Endothelial cell of umbilical vein (primary cell): ENCODE measurements at regions not wholly inside any gene's neighbourhood (a gene's known extent, or its start where the extent isn't known, plus 50 kb on each side); places are given as distances from the start of the nearest gene placed in this dataset.

Source experiments
- BruUV-seq: library from RNA; stranded (reverse); fragments of 400-500 nt; replicated peaks from 2 replicates; lab custom pipeline; 2021; lab: Mats Ljungman, UMichigan
- CTCF ChIA-PET: fragments of 300-600, 350-600 bp; sonication (Branson Sonifier 250); formaldehyde crosslinking; loops from one replicate; lab custom pipeline; 2021; ENCODE audit warnings: antibody characterized with exemption, inconsistent platforms; lab: Charles Lee
- POLR2A ChIA-PET: fragments of 300-600, 350-600 bp; sonication (Branson Sonifier 250); formaldehyde crosslinking; loops from one replicate; lab custom pipeline; 2021; ENCODE audit warnings: antibody characterized with exemption, inconsistent platforms; lab: Charles Lee
- DNase-seq: peaks from one replicate; pipeline ENCODE4 v3.0.0-alpha.2; 2011; ENCODE audit warnings: low read depth, low spot score
- FAIRE-seq: peaks from 2 replicates; lab custom pipeline; 2011; peaks lifted over from hg19 to GRCh38; lab: Jason Lieb, UNC
- H2AFZ ChIP-seq: 2 replicates; pipeline ENCODE4 v1.6.0; 2012; ENCODE audit warnings: low read depth, low read length, control low read depth, inconsistent platforms
- H3K27ac ChIP-seq: 2 replicates; pipeline ENCODE4 v1.5.1; 2011; ENCODE audit warnings: low read depth, mild to moderate bottlenecking, control low read depth, low read length, moderate library complexity; ENCODE audit not compliant: insufficient read depth
- H3K27me3 ChIP-seq, 2 experiments: 2 replicates each; pipeline versions ENCODE4 v1.6.0 to v1.6.1; 2011; ENCODE audit warnings: low read length in 2 of 2, mixed read lengths in 1 of 2; ENCODE audit not compliant: control insufficient read depth in 2 of 2, insufficient read depth in 2 of 2
- H3K36me3 ChIP-seq, 2 experiments: 2 replicates in 1 of 2; 3 replicates in 1 of 2; pipeline ENCODE4 v1.5.1; 2011; ENCODE audit warnings: low read length in 2 of 2, mild to moderate bottlenecking in 1 of 2, moderate library complexity in 1 of 2; ENCODE audit not compliant: control insufficient read depth in 2 of 2, insufficient read depth in 2 of 2; ENCODE audit errors: extremely low read depth in 1 of 2
- H3K4me1 ChIP-seq: 3 replicates; pipeline ENCODE4 v1.5.1; 2011; ENCODE audit warnings: mild to moderate bottlenecking, low read length; ENCODE audit not compliant: control insufficient read depth, insufficient read depth; ENCODE audit errors: extremely low read depth
- H3K4me2 ChIP-seq: 2 replicates; pipeline ENCODE4 v1.6.1; 2011; ENCODE audit warnings: low read length, control low read depth, mixed read lengths; ENCODE audit not compliant: insufficient read depth
- H3K4me3 ChIP-seq, 3 experiments: fragments of 200-600 bp in 1 of 3; sonication (generic), shearing (Covaris generic) in 1 of 3; replicated peaks in 1 of 3; 2 replicates each; pipeline ENCODE4 v1.5.1; 2011 to 2016; ENCODE audit warnings: control low read depth in 3 of 3, low read length in 3 of 3, mild to moderate bottlenecking in 2 of 3, inconsistent platforms in 1 of 3, low read depth in 1 of 3, moderate library complexity in 1 of 3; ENCODE audit not compliant: insufficient read depth in 1 of 3
- H3K79me2 ChIP-seq: 2 replicates; pipeline ENCODE4 v1.6.0; 2012; ENCODE audit warnings: low read length, inconsistent platforms; ENCODE audit not compliant: control insufficient read depth, insufficient read depth
- H3K9ac ChIP-seq: replicated peaks from 2 replicates; pipeline ENCODE3; 2011; ENCODE audit warnings: low read length, control low read depth; ENCODE audit not compliant: insufficient read depth; ENCODE audit errors: extremely low read depth
- H3K9me1 ChIP-seq: replicated peaks from 3 replicates; pipeline ENCODE4 v1.6.0; 2011; ENCODE audit warnings: mild to moderate bottlenecking, low read length; ENCODE audit not compliant: control insufficient read depth, insufficient read depth; ENCODE audit errors: extremely low read depth
- H3K9me3 ChIP-seq: replicated peaks from 2 replicates; pipeline ENCODE4 v1.5.1; 2012; ENCODE audit warnings: low read length, inconsistent platforms; ENCODE audit not compliant: control insufficient read depth, insufficient read depth
- H4K20me1 ChIP-seq: replicated peaks from 2 replicates; pipeline ENCODE3; 2011; ENCODE audit warnings: mild to moderate bottlenecking, low read length; ENCODE audit not compliant: control insufficient read depth, insufficient read depth; ENCODE audit errors: extremely low read depth
- EZH2 ChIP-seq: IDR thresholded peaks from 2 replicates; pipeline ENCODE4 v1.6.1; 2012; ENCODE audit warnings: borderline replicate concordance, low read depth, mild to moderate bottlenecking, moderate library complexity, low read length, inconsistent platforms; ENCODE audit not compliant: severe bottlenecking
- FOS ChIP-seq: IDR thresholded peaks from 2 replicates; pipeline ENCODE4 v1.6.1; 2011; ENCODE audit warnings: mild to moderate bottlenecking, low read length, moderate library complexity, borderline replicate concordance; ENCODE audit not compliant: insufficient read depth
- GATA2 ChIP-seq: IDR thresholded peaks from 2 replicates; pipeline ENCODE4 v1.7.0; 2011; ENCODE audit warnings: low read depth, mild to moderate bottlenecking, moderate library complexity, mixed read lengths, low read length; ENCODE audit not compliant: insufficient read length, insufficient read depth
- JUN ChIP-seq: IDR thresholded peaks from 2 replicates; pipeline ENCODE4 v1.6.1; 2011; ENCODE audit warnings: borderline replicate concordance, low read depth; ENCODE audit not compliant: insufficient read length, insufficient read depth
- MYC ChIP-seq: IDR thresholded peaks from one replicate; pipeline ENCODE4 v1.6.1; 2011; ENCODE audit warnings: mild to moderate bottlenecking, low read depth, low read length
- POLR2A ChIP-seq: IDR thresholded peaks from 2 replicates; pipeline ENCODE4 v1.6.1; 2012; ENCODE audit warnings: low read depth, mild to moderate bottlenecking, control low read depth, low read length
- POLR2AphosphoS5 ChIP-seq: IDR thresholded peaks from 2 replicates; pipeline ENCODE4 v1.6.1; 2012; ENCODE audit warnings: low read depth, mild to moderate bottlenecking, control low read depth, low read length, moderate library complexity; ENCODE audit not compliant: insufficient read depth
- dilution Hi-C: fragments of 300-500 bp; cut with MboI; formaldehyde crosslinking; loops from one replicate; pipeline ENCODE4 v1.15.0; 2019; ENCODE audit warnings: low sequenced_read_pairs; ENCODE audit not compliant: extremely low pct_ligation_motif_present
- intact Hi-C: fragments of 100-400 bp; cut with micrococcal nuclease; formaldehyde crosslinking; loops from one replicate; pipeline ENCODE4 v1.10.0; 2022
- TF ChIP-seq, protein P1 (sequence below), 2 donors: IDR thresholded peaks; 1 replicate in 1 of 2; 2 replicates in 1 of 2; pipeline ENCODE4 v1.5.1; 2011; ENCODE audit warnings: low read length in 2 of 2, mild to moderate bottlenecking in 2 of 2, moderate library complexity in 2 of 2, control low read depth in 1 of 2, inconsistent platforms in 1 of 2, low read depth in 1 of 2; ENCODE audit not compliant: insufficient read depth in 1 of 2; ENCODE audit errors: extremely low read depth in 1 of 2
- TF ChIP-seq, protein P2 (sequence below): IDR thresholded peaks from 2 replicates; pipeline ENCODE4 v1.6.1; 2011; ENCODE audit not compliant: insufficient read depth, insufficient read length

DNA sequence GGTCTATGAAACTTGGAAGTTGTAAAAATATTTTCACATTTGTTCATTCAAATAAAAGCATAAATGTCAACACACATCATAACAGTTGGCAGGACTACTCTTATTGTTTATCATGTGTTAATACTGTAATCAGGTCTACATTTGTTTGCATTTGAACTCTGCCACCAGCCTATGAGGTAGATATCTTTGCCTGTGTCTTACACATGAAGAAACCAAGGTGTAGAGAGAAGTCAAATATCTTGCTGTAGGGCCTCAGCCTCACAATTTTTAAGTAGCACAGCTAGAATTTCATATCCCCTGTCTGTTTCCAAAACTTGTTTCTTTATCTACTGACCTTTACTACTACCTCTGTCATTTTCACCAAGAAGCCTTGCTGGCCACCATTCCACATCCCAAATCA is 161.9 kb downstream of the ZIC4 start:
- CTCF ChIA-PET = no interaction called here
- H3K9me1 ChIP-seq = no peaks in the 10 kb centered on the region
- POLR2A ChIA-PET = no interaction called here

DNA sequence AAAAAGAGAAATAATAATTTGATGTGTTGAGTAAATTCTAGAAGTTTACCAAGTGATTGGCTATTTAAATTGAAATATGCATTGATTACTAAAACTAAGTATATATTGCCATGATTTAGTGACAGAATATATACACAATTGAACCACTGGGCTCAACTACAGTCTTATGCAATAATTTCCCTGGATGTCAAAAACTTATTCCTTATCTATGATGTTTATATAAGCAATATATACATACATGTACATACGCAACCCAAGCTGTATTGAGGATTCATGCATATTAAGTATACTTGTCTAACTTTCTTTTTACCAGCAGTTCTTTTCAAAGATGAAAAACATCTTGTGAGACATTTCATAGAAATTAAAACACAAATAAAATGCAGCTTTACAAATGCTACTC is 165.8 kb downstream of the ZIC4 start:
- dilution Hi-C loops = no loop called here

More for the DNA sequence above, 161.9 kb downstream of the ZIC4 start:
- no peak for TF ChIP-seq GATA2
- no peak for TF ChIP-seq POLR2A
- TF ChIP-seq JUN = no peak
- TF ChIP-seq MYC = no peak
- TF ChIP-seq EZH2 = no peak
- no peak for TF ChIP-seq FOS
- no TSS peak for BruUV-seq
- FAIRE-seq (no peak), DNase-seq (no peak)
- no peaks in the 10 kb centered on the region for H3K9me3 ChIP-seq
- no peaks in the 10 kb centered on the region for H3K36me3 ChIP-seq
- no peak overlapping the region for H3K27ac ChIP-seq
- no peaks in the 10 kb centered on the region for H3K4me1 ChIP-seq
- H2AFZ ChIP-seq = no peak overlapping the region
- H3K27me3 ChIP-seq = peaks cover 0 to 3% of the 10 kb centered on the region in 2 experiments
- intact Hi-C loops (no loop called here), dilution Hi-C loops (no loop called here)
- no peak overlapping the region for H3K4me3 ChIP-seq
- H3K9ac ChIP-seq = no peak overlapping the region
- H3K4me2 ChIP-seq = no peak overlapping the region
- no peaks in the 10 kb centered on the region for H4K20me1 ChIP-seq
- no peaks in the 10 kb centered on the region for H3K79me2 ChIP-seq

More for the DNA sequence above, 165.8 kb downstream of the ZIC4 start:
- no peak for DNase-seq
- Histone ChIP-seq H3K4me2 (no peak overlapping the region), H3K79me2 (no peaks in the 10 kb centered on the region), H3K4me1 (no peaks in the 10 kb centered on the region), H3K27ac (no peak overlapping the region), H4K20me1 (no peaks in the 10 kb centered on the region), H3K36me3 (no peaks in the 10 kb centered on the region), H3K9me3 (no peaks in the 10 kb centered on the region), H3K4me3 (no peak overlapping the region), H3K9ac (no peak overlapping the region), H2AFZ (no peak overlapping the region), H3K27me3 (peaks cover 0 to 3% of the 10 kb centered on the region in 2 experiments), H3K9me1 (no peaks in the 10 kb centered on the region)
- intact Hi-C loops = no loop called here
- BruUV-seq = no TSS peak
- ChIA-PET POLR2A (no interaction called here), CTCF (no interaction called here)
- no peak for TF ChIP-seq GATA2
- no peak for TF ChIP-seq POLR2AphosphoS5
- no peak for TF ChIP-seq JUN
- TF ChIP-seq, protein P1, sequence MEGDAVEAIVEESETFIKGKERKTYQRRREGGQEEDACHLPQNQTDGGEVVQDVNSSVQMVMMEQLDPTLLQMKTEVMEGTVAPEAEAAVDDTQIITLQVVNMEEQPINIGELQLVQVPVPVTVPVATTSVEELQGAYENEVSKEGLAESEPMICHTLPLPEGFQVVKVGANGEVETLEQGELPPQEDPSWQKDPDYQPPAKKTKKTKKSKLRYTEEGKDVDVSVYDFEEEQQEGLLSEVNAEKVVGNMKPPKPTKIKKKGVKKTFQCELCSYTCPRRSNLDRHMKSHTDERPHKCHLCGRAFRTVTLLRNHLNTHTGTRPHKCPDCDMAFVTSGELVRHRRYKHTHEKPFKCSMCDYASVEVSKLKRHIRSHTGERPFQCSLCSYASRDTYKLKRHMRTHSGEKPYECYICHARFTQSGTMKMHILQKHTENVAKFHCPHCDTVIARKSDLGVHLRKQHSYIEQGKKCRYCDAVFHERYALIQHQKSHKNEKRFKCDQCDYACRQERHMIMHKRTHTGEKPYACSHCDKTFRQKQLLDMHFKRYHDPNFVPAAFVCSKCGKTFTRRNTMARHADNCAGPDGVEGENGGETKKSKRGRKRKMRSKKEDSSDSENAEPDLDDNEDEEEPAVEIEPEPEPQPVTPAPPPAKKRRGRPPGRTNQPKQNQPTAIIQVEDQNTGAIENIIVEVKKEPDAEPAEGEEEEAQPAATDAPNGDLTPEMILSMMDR (IDR thresholded peaks at IDR 0.05; ENCODE audit: extremely low read depth in 1 of 2, insufficient read depth in 1 of 2, low read depth in 1 of 2, low read length in 2 of 2) = no peak
- no peak for TF ChIP-seq MYC
- no peak for TF ChIP-seq FOS
- TF ChIP-seq, protein P2, sequence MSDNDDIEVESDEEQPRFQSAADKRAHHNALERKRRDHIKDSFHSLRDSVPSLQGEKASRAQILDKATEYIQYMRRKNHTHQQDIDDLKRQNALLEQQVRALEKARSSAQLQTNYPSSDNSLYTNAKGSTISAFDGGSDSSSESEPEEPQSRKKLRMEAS = no peak
- no peak for TF ChIP-seq EZH2
- TF ChIP-seq POLR2A = no peak
- no peak for FAIRE-seq
